AG09319 (cell line): ENCODE measurements at regions not wholly inside any gene's neighbourhood (a gene's known extent, or its start where the extent isn't known, plus 50 kb on each side); places are given as distances from the start of the nearest gene placed in this dataset.
"Not testable (repeated sequence)": the region's sequence is repeated elsewhere in the genome, so short reads cannot be mapped to it uniquely, and the experiment has no call there.

Experiments used
- DNase-seq: peaks from one replicate; pipeline ENCODE4 v3.0.0-alpha.2; 2010; ENCODE audit warnings: low read depth; ENCODE audit errors: extremely low read depth
- CTCF ChIP-seq: IDR thresholded peaks from 2 replicates; pipeline ENCODE4 v1.5.1; 2011; ENCODE audit warnings: low read depth, mild to moderate bottlenecking, inconsistent platforms, low read length, moderate library complexity

GRCh38 chr6:90365002-90365401, 68.4 kb upstream of the BACH2 start:
- TF ChIP-seq CTCF = no peak
- no peak for DNase-seq

- no peak for TF ChIP-seq CTCF
- DNase-seq = no peak
Measured at GRCh38 chr6:90364286-90364685, 67.6 kb upstream of the BACH2 start.

GRCh38 chr6:90362318-90362717, 65.7 kb upstream of the BACH2 start:
- no peak for TF ChIP-seq CTCF
- no peak for DNase-seq

GRCh38 chr6:90361174-90361573, 64.5 kb upstream of the BACH2 start:
- DNase-seq = no peak
- TF ChIP-seq CTCF = no peak

- not testable (repeated sequence) for DNase-seq
Measured at GRCh38 chr6:90358036-90358770, 61.6 kb upstream of the BACH2 start.

GRCh38 chr6:90356012-90356421, 59.4 kb upstream of the BACH2 start:
- no peak for TF ChIP-seq CTCF
- DNase-seq = no peak

GRCh38 chr6:90354961-90355360, 58.3 kb upstream of the BACH2 start:
- TF ChIP-seq CTCF = no peak
- no peak for DNase-seq

GRCh38 chr6:90351696-90352095, 55.1 kb upstream of the BACH2 start:
- DNase-seq = no peak

More at GRCh38 chr6:90351696-90352095, 55.1 kb upstream of the BACH2 start:
- TF ChIP-seq CTCF = no peak
